GM12891 (cell line): ENCODE measurements at regions not wholly inside any gene's neighbourhood (a gene's known extent, or its start where the extent isn't known, plus 50 kb on each side); places are given as distances from the start of the nearest gene placed in this dataset.

ENCODE experiments used
- PAX5 ChIP-seq: IDR thresholded peaks from 2 replicates; pipeline ENCODE4 v1.6.1; 2011; ENCODE audit warnings: low read length, moderate library complexity, mild to moderate bottlenecking; ENCODE audit not compliant: insufficient read depth, severe bottlenecking
- POLR2A ChIP-seq: IDR thresholded peaks from 2 replicates; pipeline ENCODE4 v1.6.1; 2011; ENCODE audit warnings: low read depth, low read length, control low read depth
- POLR2AphosphoS5 ChIP-seq: IDR thresholded peaks from 2 replicates; pipeline ENCODE4 v1.6.1; 2011; ENCODE audit warnings: low read depth, low read length, control low read depth
- SPI1 ChIP-seq: IDR thresholded peaks from 2 replicates; pipeline ENCODE4 v1.6.1; 2011; ENCODE audit warnings: low read depth, low read length, control low read depth
- TAF1 ChIP-seq: IDR thresholded peaks from 2 replicates; pipeline ENCODE4 v1.6.1; 2011; ENCODE audit warnings: low read depth, low read length, control low read depth

- no peak for TF ChIP-seq POLR2AphosphoS5
- no peak for TF ChIP-seq TAF1
- TF ChIP-seq POLR2A, result no peak
- no peak for TF ChIP-seq PAX5
- no peak for TF ChIP-seq SPI1
Observed at GRCh38 chr1:200245473-200245872, 164.4 kb downstream of the ZNF281 start.
